KMS-11 (cell line): ENCODE measurements at regions not wholly inside any gene's neighbourhood (a gene's known extent, or its start where the extent isn't known, plus 50 kb on each side); places are given as distances from the start of the nearest gene placed in this dataset.

Experiments
- H2AFZ ChIP-seq: fragments of 200-600 bp; sonication (generic); 2 replicates; pipeline ENCODE4 v1.6.1; 2016; ENCODE audit warnings: antibody characterized with exemption, mixed run types, low read depth
- H3K27ac ChIP-seq: fragments of 200-600 bp; sonication (generic); 2 replicates; pipeline ENCODE4 v1.6.1; 2016; ENCODE audit warnings: mild to moderate bottlenecking, mixed run types
- H3K27me3 ChIP-seq: fragments of 200-600 bp; sonication (generic); 2 replicates; pipeline ENCODE4 v1.6.1; 2017; ENCODE audit warnings: mild to moderate bottlenecking, low read depth, mixed run types, moderate library complexity; ENCODE audit not compliant: insufficient read depth
- H3K36me3 ChIP-seq: fragments of 200-600 bp; sonication (generic); 2 replicates; pipeline ENCODE4 v1.6.1; 2017; ENCODE audit warnings: mild to moderate bottlenecking, mixed run types; ENCODE audit not compliant: insufficient read depth
- H3K4me1 ChIP-seq: fragments of 200-600 bp; sonication (generic); 2 replicates; pipeline ENCODE4 v1.6.1; 2016; ENCODE audit warnings: mild to moderate bottlenecking, low read depth, mixed run types; ENCODE audit not compliant: poor library complexity, severe bottlenecking
- H3K4me2 ChIP-seq: fragments of 200-600 bp; sonication (generic); 2 replicates; pipeline ENCODE4 v1.7.0; 2016; ENCODE audit warnings: mild to moderate bottlenecking, mixed run types
- H3K4me3 ChIP-seq: fragments of 200-600 bp; sonication (generic); IDR thresholded peaks from 2 replicates; pipeline ENCODE4 v1.6.1; 2017; ENCODE audit warnings: low read depth, low read length, mixed read lengths; ENCODE audit not compliant: insufficient read depth
- H3K79me2 ChIP-seq: fragments of 200-600 bp; sonication (generic); 2 replicates; pipeline ENCODE4 v1.6.1; 2016; ENCODE audit warnings: low read depth, mixed run types; ENCODE audit not compliant: insufficient read depth
- H3K9ac ChIP-seq: fragments of 200-600 bp; sonication (generic); 2 replicates; pipeline ENCODE4 v1.6.1; 2016; ENCODE audit warnings: mild to moderate bottlenecking, mixed run types
- H4K20me1 ChIP-seq: fragments of 200-600 bp; sonication (generic); 2 replicates; pipeline ENCODE4 v1.6.1; 2016; ENCODE audit warnings: mild to moderate bottlenecking, mixed run types; ENCODE audit not compliant: insufficient read depth
- CTCF ChIP-seq: fragments of 200-600 bp; sonication (generic); conservative IDR thresholded peaks from 2 replicates; pipeline ENCODE4 v1.6.1; 2017; ENCODE audit warnings: low read depth, mild to moderate bottlenecking, antibody characterized with exemption, low read length, moderate library complexity, mixed read lengths

DNA sequence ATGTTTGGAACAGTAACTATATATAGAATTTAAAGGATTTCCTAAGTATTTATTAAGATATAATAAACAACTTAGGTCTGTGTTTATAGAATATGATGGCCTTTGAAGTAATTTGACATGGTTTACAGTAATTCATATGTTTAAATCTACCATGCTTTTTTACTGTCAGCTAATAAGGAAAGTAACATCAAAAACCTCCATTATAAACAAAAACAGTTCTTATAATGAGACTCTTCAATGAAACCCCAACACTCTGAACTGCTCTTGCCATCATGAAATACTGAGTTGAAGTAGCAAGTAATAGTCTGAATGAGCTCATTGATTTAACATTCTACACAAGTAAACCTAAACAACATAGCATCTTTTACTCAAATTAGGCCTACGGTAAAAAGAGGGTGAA is 1236.5 kb downstream of the FSTL5 start:
- H3K27ac ChIP-seq: no peak overlapping the region
- no peaks in the 10 kb centered on the region for H3K4me1 ChIP-seq
- no peak overlapping the region for H3K4me3 ChIP-seq
- no peak overlapping the region for H3K9ac ChIP-seq
- no peaks in the 10 kb centered on the region for H3K36me3 ChIP-seq
- no peak overlapping the region for H2AFZ ChIP-seq
- no peak overlapping the region for H3K4me2 ChIP-seq
- no peaks in the 10 kb centered on the region for H3K27me3 ChIP-seq
- no peak for TF ChIP-seq CTCF
- H3K79me2 ChIP-seq: no peaks in the 10 kb centered on the region
- no peaks in the 10 kb centered on the region for H4K20me1 ChIP-seq

- Histone ChIP-seq H2AFZ (no peak overlapping the region), H3K27ac (no peak overlapping the region), H3K4me1 (no peaks in the 10 kb centered on the region), H3K9ac (no peak overlapping the region), H3K79me2 (no peaks in the 10 kb centered on the region), H3K36me3 (no peaks in the 10 kb centered on the region), H3K27me3 (no peaks in the 10 kb centered on the region), H3K4me3 (no peak overlapping the region), H4K20me1 (no peaks in the 10 kb centered on the region), H3K4me2 (no peak overlapping the region)
- TF ChIP-seq CTCF: no peak
Measured at GRCh38 chr4:160928482-160928881, 1235.3 kb downstream of the FSTL5 start.

DNA sequence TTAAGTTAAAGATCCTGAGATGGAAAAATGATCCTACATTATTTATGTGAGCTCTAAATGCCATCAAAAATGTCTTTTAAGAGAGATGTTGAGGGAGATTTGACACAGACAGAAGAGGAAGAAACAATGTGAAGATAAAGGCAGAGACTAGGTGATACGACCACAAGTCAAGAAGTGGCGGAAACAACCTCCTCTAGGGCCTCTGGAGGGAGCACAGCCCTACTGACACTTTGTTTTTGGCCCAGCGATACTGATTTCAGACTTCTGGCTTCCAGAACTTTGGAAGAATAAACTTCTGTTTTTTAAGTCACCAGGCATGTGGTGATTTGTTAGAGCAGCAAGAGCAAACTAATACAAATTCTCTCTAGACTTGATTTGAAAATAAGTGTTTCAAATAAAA is 1216.1 kb downstream of the FSTL5 start:
- H3K4me2 ChIP-seq: no peak overlapping the region
- no peak overlapping the region for H3K27ac ChIP-seq
- H2AFZ ChIP-seq: no peak overlapping the region
- no peaks in the 10 kb centered on the region for H3K79me2 ChIP-seq
- no peak overlapping the region for H3K9ac ChIP-seq
- H4K20me1 ChIP-seq: no peaks in the 10 kb centered on the region
- no peaks in the 10 kb centered on the region for H3K27me3 ChIP-seq
- H3K36me3 ChIP-seq: no peaks in the 10 kb centered on the region
- H3K4me1 ChIP-seq: no peaks in the 10 kb centered on the region
- H3K4me3 ChIP-seq: no peak overlapping the region
- no peak for TF ChIP-seq CTCF

DNA sequence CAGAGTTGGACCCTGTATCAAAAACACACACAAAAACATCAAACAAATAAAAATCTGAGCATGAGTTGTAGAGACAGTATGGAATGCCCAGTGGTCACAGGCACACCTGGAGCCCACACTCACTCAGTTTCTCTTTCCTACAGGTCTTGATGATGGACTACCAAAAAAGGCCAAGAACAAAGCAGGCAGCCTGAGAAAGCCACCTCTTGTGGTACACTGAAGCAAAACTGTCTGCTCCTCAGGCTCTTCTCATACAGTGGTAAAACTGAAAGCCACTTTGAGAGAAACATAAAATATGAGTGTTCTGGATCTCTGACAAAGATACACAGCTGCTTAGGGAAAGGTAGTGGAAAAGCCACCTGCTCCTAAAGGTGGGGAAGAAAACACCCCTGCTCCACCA is 1206.9 kb downstream of the FSTL5 start:
- no peak overlapping the region for H2AFZ ChIP-seq
- no peaks in the 10 kb centered on the region for H3K27me3 ChIP-seq
- no peaks in the 10 kb centered on the region for H4K20me1 ChIP-seq
- no peak overlapping the region for H3K27ac ChIP-seq
- no peak overlapping the region for H3K9ac ChIP-seq
- TF ChIP-seq CTCF: no peak
- H3K79me2 ChIP-seq: no peaks in the 10 kb centered on the region
- no peaks in the 10 kb centered on the region for H3K36me3 ChIP-seq
- H3K4me1 ChIP-seq: no peaks in the 10 kb centered on the region
- no peak overlapping the region for H3K4me2 ChIP-seq
- no peak overlapping the region for H3K4me3 ChIP-seq

DNA sequence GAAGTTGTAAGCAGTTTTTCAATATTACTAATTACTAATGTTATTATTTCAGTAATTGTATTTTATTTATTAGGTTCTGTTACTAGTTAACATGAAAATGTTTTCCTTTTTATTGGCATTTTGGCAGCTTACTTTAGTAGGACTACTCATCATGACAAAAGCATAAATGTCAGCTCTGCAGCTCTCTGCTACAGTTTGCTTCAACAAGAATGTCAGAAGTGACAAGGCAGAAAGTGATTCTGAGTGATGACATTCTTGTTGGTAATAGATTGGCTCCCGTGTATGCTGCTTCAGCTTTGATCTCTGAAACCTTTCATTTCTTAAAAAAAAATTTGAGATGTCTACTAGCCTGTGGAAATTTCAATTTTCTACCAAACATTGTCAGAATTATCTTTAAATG is 1193.9 kb downstream of the FSTL5 start:
- no peak overlapping the region for H3K4me2 ChIP-seq
- H3K27ac ChIP-seq: no peak overlapping the region
- H3K79me2 ChIP-seq: no peaks in the 10 kb centered on the region
- H3K36me3 ChIP-seq: no peaks in the 10 kb centered on the region
- TF ChIP-seq CTCF: no peak
- H3K27me3 ChIP-seq: no peaks in the 10 kb centered on the region
- H3K4me3 ChIP-seq: no peak overlapping the region
- no peak overlapping the region for H3K9ac ChIP-seq
- H2AFZ ChIP-seq: no peak overlapping the region
- no peaks in the 10 kb centered on the region for H3K4me1 ChIP-seq
- no peaks in the 10 kb centered on the region for H4K20me1 ChIP-seq
